ENCODE measurements at regions not wholly inside any gene's neighbourhood (a gene's known extent, or its start where the extent isn't known, plus 50 kb on each side); places are given as distances from the start of the nearest gene placed in this dataset.

GRCh38 chr2:183723278-183723677 lies 599.0 kb downstream of the NUP35 start:
- no peak for TF ChIP-seq POLR2A (IDR thresholded peaks at IDR 0.05)
- no peak for TF ChIP-seq POLR2AphosphoS5 (IDR thresholded peaks at IDR 0.05)
- TF ChIP-seq CTCF (IDR thresholded peaks at IDR 0.05) = no peak
- no peak for TF ChIP-seq EP300 (IDR thresholded peaks at IDR 0.05)
